ENCODE measurements at regions not wholly inside any gene's neighbourhood (a gene's known extent, or its start where the extent isn't known, plus 50 kb on each side); places are given as distances from the start of the nearest gene placed in this dataset.

DNA sequence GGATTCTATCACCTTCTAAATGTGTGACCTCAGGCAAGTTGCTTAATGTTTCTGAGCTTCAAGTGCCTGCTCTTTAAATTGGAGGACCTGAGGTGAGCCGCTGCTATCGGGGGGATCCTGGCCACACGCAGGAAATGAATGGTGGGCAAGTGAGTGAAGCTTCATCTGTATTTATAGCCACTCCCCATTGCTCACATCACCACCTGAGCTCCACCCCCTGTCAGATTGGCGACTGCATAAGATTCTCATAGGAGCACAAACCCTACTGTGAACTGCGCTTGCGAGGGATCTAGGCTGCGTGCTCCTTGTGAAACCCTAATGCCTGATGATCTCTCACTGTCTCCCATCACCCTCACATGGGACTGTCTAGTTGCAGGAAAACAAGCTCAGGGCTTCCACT lies 158.6 kb upstream of the CCND2 start:
- Histone ChIP-seq H3K4me2 (ENCODE audit: low read depth, low read length) (no peak overlapping the region), H3K36me3 (replicated peaks in 1 of 2; ENCODE audit: control insufficient read depth in 1 of 2, insufficient read depth in 2 of 2, low read length in 2 of 2) (no peaks in the 10 kb centered on the region), H3K27ac (ENCODE audit: extremely low read length, insufficient read depth, low read length) (no peak overlapping the region), H3K4me3 (replicated peaks in 1 of 3; ENCODE audit: insufficient read depth in 1 of 3, low read depth in 2 of 3, low read length in 3 of 3) (no peak overlapping the region), H3K27me3 (ENCODE audit: control insufficient read depth in 1 of 2, insufficient read depth in 2 of 2, low read length in 2 of 2) (peaks cover 1 to 4% of the 10 kb centered on the region in 2 experiments; a peak in 2 of 5 replicates), H3K9me3 (ENCODE audit: low read length) (no peaks in the 10 kb centered on the region), H2AFZ (ENCODE audit: low read length) (no peak overlapping the region), H3K4me1 (ENCODE audit: insufficient read depth, low read length) (no peaks in the 10 kb centered on the region), H3K79me2 (ENCODE audit: insufficient read depth, low read length) (no peaks in the 10 kb centered on the region), H3K9ac (ENCODE audit: insufficient read depth, low read depth, low read length) (no peak overlapping the region), H4K20me1 (ENCODE audit: insufficient read depth, low read length) (no peaks in the 10 kb centered on the region)
- 86% methylated on average over 7 of the region's 7 CpGs for WGBS (ENCODE audit: low lambda C conversion rate)
- DNase-seq (ENCODE audit: low spot score) (no peak), ATAC-seq (no peak), FAIRE-seq (no peak)
- in situ Hi-C loops (cut with HindIII; ENCODE audit: extremely low pct_ligation_motif_present, low pct_unique_long_range_greater_than_20kb), result no loop called here
- TF ChIP-seq ZNF546 (CRISPR knock-in tag; conservative IDR thresholded peaks at IDR 0.05) (no peak), GTF2F1 (IDR thresholded peaks at IDR 0.05; ENCODE audit: low read length) (no peak), CEBPG (CRISPR knock-in tag; IDR thresholded peaks at IDR 0.05) (no peak), ZZZ3 (CRISPR knock-in tag; IDR thresholded peaks at IDR 0.05; ENCODE audit: borderline replicate concordance) (no peak), ARID2 (CRISPR knock-in tag; IDR thresholded peaks at IDR 0.05; ENCODE audit: borderline replicate concordance) (no peak), ARNT2 (CRISPR knock-in tag; IDR thresholded peaks at IDR 0.05; ENCODE audit: low read depth) (no peak), ZFP82 (CRISPR knock-in tag; IDR thresholded peaks at IDR 0.05; ENCODE audit: borderline replicate concordance) (no peak), ZNF891 (CRISPR knock-in tag; IDR thresholded peaks at IDR 0.05) (no peak)
- TF ChIP-seq, protein P1, sequence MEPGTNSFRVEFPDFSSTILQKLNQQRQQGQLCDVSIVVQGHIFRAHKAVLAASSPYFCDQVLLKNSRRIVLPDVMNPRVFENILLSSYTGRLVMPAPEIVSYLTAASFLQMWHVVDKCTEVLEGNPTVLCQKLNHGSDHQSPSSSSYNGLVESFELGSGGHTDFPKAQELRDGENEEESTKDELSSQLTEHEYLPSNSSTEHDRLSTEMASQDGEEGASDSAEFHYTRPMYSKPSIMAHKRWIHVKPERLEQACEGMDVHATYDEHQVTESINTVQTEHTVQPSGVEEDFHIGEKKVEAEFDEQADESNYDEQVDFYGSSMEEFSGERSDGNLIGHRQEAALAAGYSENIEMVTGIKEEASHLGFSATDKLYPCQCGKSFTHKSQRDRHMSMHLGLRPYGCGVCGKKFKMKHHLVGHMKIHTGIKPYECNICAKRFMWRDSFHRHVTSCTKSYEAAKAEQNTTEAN (CRISPR knock-in tag; conservative IDR thresholded peaks at IDR 0.05), result no peak
- TF ChIP-seq, protein P2, sequence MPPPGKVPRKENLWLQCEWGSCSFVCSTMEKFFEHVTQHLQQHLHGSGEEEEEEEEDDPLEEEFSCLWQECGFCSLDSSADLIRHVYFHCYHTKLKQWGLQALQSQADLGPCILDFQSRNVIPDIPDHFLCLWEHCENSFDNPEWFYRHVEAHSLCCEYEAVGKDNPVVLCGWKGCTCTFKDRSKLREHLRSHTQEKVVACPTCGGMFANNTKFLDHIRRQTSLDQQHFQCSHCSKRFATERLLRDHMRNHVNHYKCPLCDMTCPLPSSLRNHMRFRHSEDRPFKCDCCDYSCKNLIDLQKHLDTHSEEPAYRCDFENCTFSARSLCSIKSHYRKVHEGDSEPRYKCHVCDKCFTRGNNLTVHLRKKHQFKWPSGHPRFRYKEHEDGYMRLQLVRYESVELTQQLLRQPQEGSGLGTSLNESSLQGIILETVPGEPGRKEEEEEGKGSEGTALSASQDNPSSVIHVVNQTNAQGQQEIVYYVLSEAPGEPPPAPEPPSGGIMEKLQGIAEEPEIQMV (CRISPR knock-in tag; IDR thresholded peaks at IDR 0.05; ENCODE audit: low read depth), result no peak
- BruUV-seq (replicated peaks), result no TSS peak
- ChIA-PET CTCF (ENCODE audit: low intra/inter-chr PET ratio, low total read pairs) (no interaction called here), POLR2A (no interaction called here)
- intact Hi-C loops (cut with micrococcal nuclease; ENCODE audit: unreplicated experiment), result no loop called here
